GM19239 (cell line): ENCODE measurements at regions not wholly inside any gene's neighbourhood (a gene's known extent, or its start where the extent isn't known, plus 50 kb on each side); places are given as distances from the start of the nearest gene placed in this dataset.
"Not testable (repeated sequence)": the region's sequence is repeated elsewhere in the genome, so short reads cannot be mapped to it uniquely, and the experiment has no call there.

Experiments used
- DNase-seq: peaks from one replicate; pipeline ENCODE4 v3.0.0; 2011; ENCODE audit warnings: low spot score; ENCODE audit not compliant: insufficient read length
- FAIRE-seq: peaks from 2 replicates; lab custom pipeline; 2011; peaks lifted over from hg19 to GRCh38; lab: Jason Lieb, UNC

DNA sequence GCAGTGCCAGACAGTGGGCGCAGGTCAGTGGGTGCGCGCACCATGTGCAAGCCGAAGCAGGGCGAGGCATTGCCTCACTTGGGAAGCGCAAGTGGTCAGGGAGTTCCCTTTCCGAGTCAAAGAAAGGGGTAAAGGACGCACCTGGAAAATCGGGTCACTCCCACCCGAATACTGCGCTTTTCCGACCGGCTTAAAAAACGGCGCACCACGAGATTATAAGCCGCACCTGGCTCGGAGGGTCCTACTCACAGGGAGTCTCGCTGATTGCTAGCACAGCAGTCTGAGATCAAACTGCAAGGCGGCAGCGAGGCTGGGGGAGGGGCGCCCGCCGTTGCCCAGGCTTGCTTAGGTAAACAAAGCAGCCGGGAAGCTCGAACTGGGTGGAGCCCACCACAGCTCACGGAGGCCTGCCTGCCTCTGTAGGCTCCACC is 77.9 kb downstream of the NR4A2 start:
- not testable (repeated sequence) for FAIRE-seq, DNase-seq

- FAIRE-seq = no peak
- no peak for DNase-seq
Measured at GRCh38 chr2:156253765-156254164, 78.8 kb downstream of the NR4A2 start.

DNA sequence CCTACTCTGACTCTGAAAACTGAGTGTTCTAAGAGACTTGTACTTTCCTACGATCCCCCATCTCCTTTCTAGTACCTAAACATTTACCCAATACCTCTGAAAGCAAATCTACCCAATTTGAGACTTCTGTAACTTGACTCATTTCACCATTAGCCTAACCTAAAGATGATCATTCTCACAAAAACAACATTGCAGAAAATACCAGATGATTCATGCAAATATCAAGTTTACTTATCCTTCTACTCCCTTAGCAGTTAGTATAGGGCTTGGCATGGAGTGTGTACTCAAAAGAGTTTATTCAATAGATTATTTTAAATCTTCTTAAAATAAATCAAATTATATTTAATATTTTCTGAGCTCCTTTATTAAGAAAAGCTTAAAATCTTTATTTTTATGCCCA is 89.6 kb downstream of the NR4A2 start:
- DNase-seq (no peak), FAIRE-seq (no peak)

GRCh38 chr2:156237558-156237957 is 95.0 kb downstream of the NR4A2 start:
- DNase-seq = no peak
- no peak for FAIRE-seq

GRCh38 chr2:156229724-156230362 is 102.7 kb downstream of the NR4A2 start:
- FAIRE-seq = no peak
- no peak for DNase-seq

DNA sequence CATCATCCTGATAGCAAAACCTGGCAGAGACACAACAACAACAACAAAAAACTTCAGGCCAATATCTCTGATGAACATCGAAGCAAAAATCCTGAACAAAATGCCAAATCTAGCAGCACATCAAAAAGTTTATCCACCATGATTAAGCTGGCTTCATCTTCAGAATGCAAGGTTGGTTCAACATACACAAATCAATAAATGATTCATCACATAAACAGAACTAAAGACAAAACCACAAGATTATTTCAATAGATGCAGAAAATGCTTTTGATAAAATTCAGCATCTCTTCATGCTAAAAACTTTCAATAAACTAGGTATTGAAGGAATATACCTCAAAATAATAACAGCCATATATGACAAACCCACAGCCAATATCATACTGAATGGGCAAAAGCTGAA is 109.2 kb downstream of the NR4A2 start:
- not testable (repeated sequence) for FAIRE-seq

DNA sequence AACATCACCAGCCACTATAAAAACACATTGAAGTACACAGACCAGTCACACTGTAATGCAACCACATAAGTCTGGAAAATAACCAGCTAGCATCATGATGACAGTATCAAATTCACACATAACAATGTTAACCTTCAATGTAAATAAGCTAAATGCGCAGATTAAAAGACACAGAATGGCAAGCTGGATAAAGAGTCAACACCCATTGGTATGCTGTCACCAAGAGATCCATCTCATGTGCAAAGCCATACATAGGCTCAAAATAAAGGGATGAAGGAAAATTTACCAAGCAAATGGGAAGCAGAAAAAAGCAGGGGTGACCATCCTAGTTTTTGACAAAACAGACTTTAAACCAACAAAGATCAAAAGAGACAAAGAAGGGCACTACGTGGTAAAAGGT is 110.8 kb downstream of the NR4A2 start:
- FAIRE-seq (no peak), DNase-seq (no peak)

More for the DNA sequence above, 109.2 kb downstream of the NR4A2 start:
- not testable (repeated sequence) for DNase-seq

DNA sequence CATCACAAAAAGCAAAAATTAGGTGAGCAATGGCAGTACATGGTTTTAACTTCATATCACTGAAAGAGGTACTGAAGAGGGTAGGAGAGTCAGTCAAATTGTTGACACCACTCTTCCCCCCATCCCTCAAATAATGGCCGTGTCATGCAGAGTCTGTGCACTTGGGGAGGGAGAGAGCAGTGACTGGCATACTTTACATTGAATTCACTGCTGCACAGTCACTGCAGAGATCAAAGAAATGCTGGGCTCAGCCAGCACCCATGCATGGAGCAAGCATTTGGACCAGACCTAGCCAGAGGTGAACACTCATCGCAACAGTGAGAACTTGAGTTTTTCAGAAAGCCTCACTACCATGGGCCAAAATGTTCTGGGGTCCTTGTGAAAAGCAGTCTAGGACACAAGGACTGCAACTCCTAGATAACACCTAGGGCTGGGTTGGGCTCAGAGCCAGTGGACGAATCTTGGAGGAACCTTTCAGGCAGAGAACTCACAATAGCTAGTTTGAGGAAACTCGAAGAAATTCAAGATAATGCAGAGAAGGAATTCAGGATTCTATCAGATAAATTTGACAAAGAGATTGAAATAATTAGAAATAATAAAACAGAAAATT is 112.9 kb downstream of the NR4A2 start:
- FAIRE-seq (no peak), DNase-seq (no peak)

- FAIRE-seq (no peak), DNase-seq (no peak)
Measured at GRCh38 chr2:156215656-156216055, 116.9 kb downstream of the NR4A2 start.

DNA sequence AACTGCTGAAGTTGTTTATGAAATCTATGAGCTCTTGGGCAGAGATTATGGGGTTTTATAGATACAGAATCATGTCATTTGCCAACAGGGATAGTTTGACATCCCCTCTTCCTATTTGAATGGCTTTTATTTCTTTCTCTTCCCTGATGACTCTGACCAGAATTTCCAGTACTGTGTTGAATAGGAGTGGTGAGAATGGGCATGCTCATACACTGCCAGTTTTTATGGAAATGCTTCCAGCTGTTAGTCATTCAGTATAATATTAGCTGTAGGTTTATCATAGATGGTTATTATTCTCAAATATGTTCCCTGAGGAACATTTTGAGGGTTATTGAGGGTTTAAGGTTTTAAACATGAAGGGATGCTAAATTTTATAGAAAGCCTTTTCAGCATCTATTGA is 121.2 kb downstream of the NR4A2 start:
- no peak for DNase-seq
- FAIRE-seq = no peak

DNA sequence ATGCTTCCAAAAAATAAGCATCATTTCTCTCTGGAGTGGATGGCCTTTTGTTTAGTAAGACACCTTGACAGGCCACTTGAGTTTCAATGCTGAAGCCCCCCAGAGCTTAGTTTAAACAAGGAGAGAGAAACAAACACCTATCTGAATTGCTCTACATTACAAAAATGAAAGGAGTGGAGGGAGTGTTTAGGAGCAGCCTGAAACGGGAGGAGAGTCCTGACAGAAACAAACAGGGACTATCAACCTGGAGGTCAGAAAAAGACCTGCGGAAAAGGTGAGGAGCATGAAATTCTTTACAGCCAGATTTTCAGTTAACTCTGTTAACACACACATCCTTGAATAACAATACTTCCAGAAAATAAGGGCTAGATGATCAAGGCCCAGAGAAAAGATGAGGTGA is 126.2 kb downstream of the NR4A2 start:
- DNase-seq (no peak), FAIRE-seq (no peak)

DNA sequence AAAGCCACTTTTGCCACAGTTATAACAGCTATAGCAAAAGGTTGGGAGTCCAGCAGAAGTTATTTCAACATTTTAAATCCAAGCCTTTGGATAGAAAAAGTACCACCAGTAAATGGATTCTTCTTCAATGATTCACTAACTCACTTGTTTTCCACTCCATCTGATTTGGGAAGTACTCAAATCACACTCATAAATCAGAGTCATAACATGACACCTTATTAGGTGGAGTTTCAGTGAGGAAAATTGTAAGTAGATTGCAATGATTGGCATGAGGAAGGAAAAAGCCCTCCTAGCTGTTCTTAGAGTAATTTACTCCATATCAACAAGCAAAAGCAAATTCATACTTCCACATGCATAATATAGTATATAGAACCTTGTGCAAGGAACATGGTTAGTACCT is 132.9 kb downstream of the NR4A2 start:
- no peak for DNase-seq
- no peak for FAIRE-seq

GRCh38 chr2:156196031-156196430 is 136.5 kb downstream of the NR4A2 start:
- FAIRE-seq = no peak
- DNase-seq = no peak

GRCh38 chr2:156192468-156192867 is 140.1 kb downstream of the NR4A2 start:
- FAIRE-seq (no peak), DNase-seq (no peak)

GRCh38 chr2:156191527-156191926 is 141.0 kb downstream of the NR4A2 start:
- DNase-seq = no peak
- no peak for FAIRE-seq

- DNase-seq (no peak), FAIRE-seq (no peak)
Measured at GRCh38 chr2:156190517-156190916, 142.0 kb downstream of the NR4A2 start.

GRCh38 chr2:156189584-156189983 is 142.9 kb downstream of the NR4A2 start:
- FAIRE-seq = no peak
- no peak for DNase-seq

GRCh38 chr2:156189143-156189542 is 143.4 kb downstream of the NR4A2 start:
- FAIRE-seq (no peak), DNase-seq (no peak)

- FAIRE-seq = no peak
- no peak for DNase-seq
Measured at GRCh38 chr2:156182132-156182531, 150.4 kb downstream of the NR4A2 start.

DNA sequence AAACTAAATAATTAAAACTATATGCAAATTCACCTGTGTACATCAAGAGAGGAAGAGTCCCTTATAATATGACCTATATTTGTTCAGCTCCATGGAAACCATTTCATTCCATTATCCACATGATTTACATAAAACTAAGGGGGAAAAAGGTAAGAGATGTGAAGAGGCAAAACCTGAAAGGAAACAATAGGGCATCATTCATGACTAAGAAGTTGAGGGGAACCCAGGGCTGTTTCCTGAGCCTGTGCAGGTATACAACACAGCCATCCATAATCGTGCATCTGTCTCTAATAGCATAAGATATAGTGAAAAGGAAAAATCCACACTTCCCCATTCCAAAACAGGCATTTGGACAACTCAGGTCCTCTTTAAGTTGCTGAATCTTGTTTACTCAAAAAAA is 151.3 kb downstream of the NR4A2 start:
- FAIRE-seq (no peak), DNase-seq (no peak)

DNA sequence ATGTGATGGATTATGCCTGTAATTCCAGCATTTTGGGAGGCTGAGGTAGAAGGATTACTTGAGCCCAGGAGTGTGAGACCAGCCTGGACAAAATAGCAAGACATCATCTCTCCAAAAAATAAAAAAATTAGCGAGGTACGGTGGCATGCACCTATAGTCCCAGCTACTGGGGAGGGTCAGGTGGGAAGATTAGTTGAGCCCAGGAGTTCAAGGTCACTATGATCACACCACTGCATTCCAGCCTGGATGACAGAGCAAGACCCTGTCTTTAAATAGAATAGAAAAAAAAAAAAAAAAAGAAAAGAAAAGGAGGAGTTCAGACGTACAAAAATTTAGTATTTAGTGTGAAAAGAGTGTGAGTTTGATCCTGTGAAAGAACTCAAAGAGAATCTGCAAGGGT is 154.9 kb downstream of the NR4A2 start:
- DNase-seq (no peak), FAIRE-seq (no peak)

DNA sequence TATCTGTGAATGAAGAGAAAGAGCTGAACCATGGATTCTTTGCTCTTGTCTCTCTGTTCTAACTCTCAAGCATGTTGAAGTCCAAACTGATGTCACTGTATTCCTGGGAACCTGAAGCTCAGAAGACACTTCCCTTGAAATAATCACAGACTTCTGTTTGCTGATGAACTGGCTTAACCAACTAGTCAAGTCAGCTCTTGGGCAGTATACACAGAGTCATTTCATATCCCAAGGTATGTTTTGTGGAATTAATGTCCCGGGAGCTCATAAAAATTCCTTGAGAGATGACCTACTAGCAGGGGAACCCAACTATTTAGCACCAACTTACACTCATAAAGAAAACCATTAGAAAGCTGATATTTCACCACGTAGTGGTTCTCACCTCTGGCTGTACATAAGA is 156.6 kb downstream of the NR4A2 start:
- FAIRE-seq = no peak
- no peak for DNase-seq
